ENCODE measurements at regions not wholly inside any gene's neighbourhood (a gene's known extent, or its start where the extent isn't known, plus 50 kb on each side); places are given as distances from the start of the nearest gene placed in this dataset.

GRCh38 chr6:167446046-167446445, 121.2 kb downstream of the TTLL2 start:
- Histone ChIP-seq H3K27me3 (ENCODE audit: insufficient read depth, low read length) (no peaks in the 10 kb centered on the region; the same call in 1 of the 2 replicates), H3K9ac (ENCODE audit: low read length) (no peak overlapping the region), H3F3A (ENCODE audit: insufficient read depth, low read length) (no peaks in the 10 kb centered on the region), H3K4me3 (ENCODE audit: low read depth, low read length, poor library complexity, severe bottlenecking) (no peak overlapping the region), H4K20me1 (ENCODE audit: insufficient read depth, low read length) (no peaks in the 10 kb centered on the region), H3K4me2 (ENCODE audit: low read length) (no peak overlapping the region), H2AFZ (ENCODE audit: low read length) (no peak overlapping the region), H3K27ac (ENCODE audit: low read depth, low read length, poor library complexity, severe bottlenecking) (no peak overlapping the region), H3K9me3 (ENCODE audit: low read length) (no peaks in the 10 kb centered on the region), H3K36me3 (ENCODE audit: insufficient read depth, low read length) (no peaks in the 10 kb centered on the region), H3K9me2 (ENCODE audit: low read depth, low read length) (no peaks in the 10 kb centered on the region), H3K79me2 (ENCODE audit: insufficient read depth, low read length) (no peaks in the 10 kb centered on the region), H3K4me1 (ENCODE audit: insufficient read depth, low read length, severe bottlenecking) (no peaks in the 10 kb centered on the region)
- TF ChIP-seq CTCF (IDR thresholded peaks at IDR 0.05; ENCODE audit: low read length): no peak
- no peak for TF ChIP-seq EZH2 (IDR thresholded peaks at IDR 0.05; ENCODE audit: borderline replicate concordance, low read length)

- Histone ChIP-seq H3K27ac (ENCODE audit: low read depth, low read length, poor library complexity, severe bottlenecking) (no peak overlapping the region), H3K4me3 (ENCODE audit: low read depth, low read length, poor library complexity, severe bottlenecking) (no peak overlapping the region), H3K9me2 (ENCODE audit: low read depth, low read length) (no peaks in the 10 kb centered on the region), H3K36me3 (ENCODE audit: insufficient read depth, low read length) (no peaks in the 10 kb centered on the region), H3K27me3 (ENCODE audit: insufficient read depth, low read length) (no peaks in the 10 kb centered on the region; the same call in 1 of the 2 replicates), H3K9me3 (ENCODE audit: low read length) (no peaks in the 10 kb centered on the region), H4K20me1 (ENCODE audit: insufficient read depth, low read length) (no peaks in the 10 kb centered on the region), H3K4me1 (ENCODE audit: insufficient read depth, low read length, severe bottlenecking) (no peaks in the 10 kb centered on the region), H3K9ac (ENCODE audit: low read length) (no peak overlapping the region), H3K79me2 (ENCODE audit: insufficient read depth, low read length) (no peaks in the 10 kb centered on the region), H2AFZ (ENCODE audit: low read length) (no peak overlapping the region), H3K4me2 (ENCODE audit: low read length) (no peak overlapping the region), H3F3A (ENCODE audit: insufficient read depth, low read length) (no peaks in the 10 kb centered on the region)
- TF ChIP-seq CTCF (IDR thresholded peaks at IDR 0.05; ENCODE audit: low read length) (no peak), EZH2 (IDR thresholded peaks at IDR 0.05; ENCODE audit: borderline replicate concordance, low read length) (no peak)
Measured at GRCh38 chr6:167446971-167447370, 122.1 kb downstream of the TTLL2 start.

- TF ChIP-seq EZH2 (IDR thresholded peaks at IDR 0.05; ENCODE audit: borderline replicate concordance, low read length) (no peak), CTCF (IDR thresholded peaks at IDR 0.05; ENCODE audit: low read length) (no peak)
- Histone ChIP-seq H3K9me2 (ENCODE audit: low read depth, low read length) (no peaks in the 10 kb centered on the region), H3K9ac (ENCODE audit: low read length) (no peak overlapping the region)
Measured at GRCh38 chr6:167448378-167448777, 123.5 kb downstream of the TTLL2 start.

More at GRCh38 chr6:167448378-167448777, 123.5 kb downstream of the TTLL2 start:
- no peak overlapping the region for H3K4me3 ChIP-seq (ENCODE audit: low read depth, low read length, poor library complexity, severe bottlenecking)
- no peaks in the 10 kb centered on the region for H3F3A ChIP-seq (ENCODE audit: insufficient read depth, low read length)
- H2AFZ ChIP-seq (ENCODE audit: low read length): no peak overlapping the region
- no peaks in the 10 kb centered on the region for H4K20me1 ChIP-seq (ENCODE audit: insufficient read depth, low read length)
- H3K4me2 ChIP-seq (ENCODE audit: low read length): no peak overlapping the region
- H3K27ac ChIP-seq (ENCODE audit: low read depth, low read length, poor library complexity, severe bottlenecking): no peak overlapping the region
- H3K4me1 ChIP-seq (ENCODE audit: insufficient read depth, low read length, severe bottlenecking): no peaks in the 10 kb centered on the region
- no peaks in the 10 kb centered on the region for H3K79me2 ChIP-seq (ENCODE audit: insufficient read depth, low read length)
- H3K36me3 ChIP-seq (ENCODE audit: insufficient read depth, low read length): no peaks in the 10 kb centered on the region
- H3K9me3 ChIP-seq (ENCODE audit: low read length): no peaks in the 10 kb centered on the region
- H3K27me3 ChIP-seq (ENCODE audit: insufficient read depth, low read length): no peaks in the 10 kb centered on the region; the same call in 1 of the 2 replicates

Measured in OCI-LY1 (cell line).